Thoracic aorta (tissue), 2 donors: ENCODE measurements at regions not wholly inside any gene's neighbourhood (a gene's known extent, or its start where the extent isn't known, plus 50 kb on each side); places are given as distances from the start of the nearest gene placed in this dataset.

Source experiments
- ATAC-seq: fragments of 150-250 bp; one replicate; pipeline ENCODE4 v1.8.0; 2017; ENCODE audit warnings: low read depth; ENCODE audit not compliant: insufficient number of reproducible peaks, low FRiP score
- DNase-seq: peaks from one replicate; pipeline ENCODE4 v3.0.0-alpha.2; 2020; ENCODE audit warnings: low spot score
- H3K27ac ChIP-seq, 2 donors: fragments of 200-600 bp; sonication (generic); 1 replicate in 1 of 2; 2 replicates in 1 of 2; pipeline ENCODE4 v1.5.1; 2016; ENCODE audit warnings: mild to moderate bottlenecking in 2 of 2, moderate library complexity in 2 of 2
- H3K27me3 ChIP-seq: fragments of 200-600 bp; sonication (generic); replicated peaks from 2 replicates; pipeline ENCODE4 v1.6.0; 2016; ENCODE audit warnings: mild to moderate bottlenecking; ENCODE audit not compliant: insufficient read depth
- H3K36me3 ChIP-seq: fragments of 200-600 bp; sonication (generic); one replicate; pipeline ENCODE4 v1.5.1; 2016
- H3K4me1 ChIP-seq, 2 donors: fragments of 200-600 bp; sonication (generic); 1 replicate in 1 of 2; 2 replicates in 1 of 2; pipeline versions ENCODE4 v1.5.1 to v1.6.0; 2016; ENCODE audit warnings: low read depth in 2 of 2, mild to moderate bottlenecking in 1 of 2; ENCODE audit not compliant: control insufficient read depth in 1 of 2
- H3K4me3 ChIP-seq: fragments of 200-600 bp; sonication (generic); 2 replicates; pipeline ENCODE4 v1.5.1; 2016; ENCODE audit warnings: mild to moderate bottlenecking
- H3K9me3 ChIP-seq: fragments of 200-600 bp; sonication (generic); 2 replicates; pipeline ENCODE4 v1.5.1; 2016
- TF ChIP-seq, protein P1 (sequence below): fragments of 200-600 bp; sonication (generic); IDR thresholded peaks from one replicate; pipeline ENCODE4 v1.5.1; 2019; ENCODE audit warnings: antibody characterized with exemption

GRCh38 chr6:165184192-165184979 lies 125.0 kb downstream of the C6orf118 start:
- no peak overlapping the region for H3K27ac ChIP-seq
- no peak for DNase-seq
- no peaks in the 10 kb centered on the region for H3K9me3 ChIP-seq
- no peak for ATAC-seq
- H3K36me3 ChIP-seq: no peaks in the 10 kb centered on the region
- H3K4me1 ChIP-seq: no peaks in the 10 kb centered on the region
- no peaks in the 10 kb centered on the region for H3K27me3 ChIP-seq
- TF ChIP-seq, protein P1, sequence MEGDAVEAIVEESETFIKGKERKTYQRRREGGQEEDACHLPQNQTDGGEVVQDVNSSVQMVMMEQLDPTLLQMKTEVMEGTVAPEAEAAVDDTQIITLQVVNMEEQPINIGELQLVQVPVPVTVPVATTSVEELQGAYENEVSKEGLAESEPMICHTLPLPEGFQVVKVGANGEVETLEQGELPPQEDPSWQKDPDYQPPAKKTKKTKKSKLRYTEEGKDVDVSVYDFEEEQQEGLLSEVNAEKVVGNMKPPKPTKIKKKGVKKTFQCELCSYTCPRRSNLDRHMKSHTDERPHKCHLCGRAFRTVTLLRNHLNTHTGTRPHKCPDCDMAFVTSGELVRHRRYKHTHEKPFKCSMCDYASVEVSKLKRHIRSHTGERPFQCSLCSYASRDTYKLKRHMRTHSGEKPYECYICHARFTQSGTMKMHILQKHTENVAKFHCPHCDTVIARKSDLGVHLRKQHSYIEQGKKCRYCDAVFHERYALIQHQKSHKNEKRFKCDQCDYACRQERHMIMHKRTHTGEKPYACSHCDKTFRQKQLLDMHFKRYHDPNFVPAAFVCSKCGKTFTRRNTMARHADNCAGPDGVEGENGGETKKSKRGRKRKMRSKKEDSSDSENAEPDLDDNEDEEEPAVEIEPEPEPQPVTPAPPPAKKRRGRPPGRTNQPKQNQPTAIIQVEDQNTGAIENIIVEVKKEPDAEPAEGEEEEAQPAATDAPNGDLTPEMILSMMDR: no peak
- H3K4me3 ChIP-seq: no peak overlapping the region

GRCh38 chr6:165183496-165184140 lies 125.8 kb downstream of the C6orf118 start:
- TF ChIP-seq, protein P1: no peak

DNA sequence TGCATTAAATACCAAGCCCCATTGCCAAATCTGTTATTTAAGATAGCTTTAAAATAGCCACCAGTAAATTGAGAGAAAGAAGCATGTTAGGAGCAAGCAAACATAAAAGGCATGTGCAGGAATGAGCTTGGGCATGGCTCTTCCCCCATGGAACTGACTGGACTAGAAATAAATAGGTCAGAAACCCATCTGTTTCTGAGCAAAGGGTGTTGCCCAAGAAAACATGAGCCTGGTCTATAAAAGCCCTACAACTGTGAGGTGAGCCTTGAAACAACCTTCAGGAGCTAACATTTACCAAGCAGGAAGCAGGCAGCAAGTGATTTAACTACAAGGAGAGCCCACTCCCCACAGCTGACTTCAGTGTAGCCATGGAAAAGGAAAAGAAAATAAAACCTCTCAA lies 126.3 kb downstream of the C6orf118 start:
- DNase-seq: no peak
- Histone ChIP-seq H3K27ac (no peak overlapping the region), H3K27me3 (no peaks in the 10 kb centered on the region), H3K4me1 (no peaks in the 10 kb centered on the region), H3K36me3 (no peaks in the 10 kb centered on the region), H3K4me3 (no peak overlapping the region), H3K9me3 (no peaks in the 10 kb centered on the region)
- TF ChIP-seq, protein P1: no peak
- no peak for ATAC-seq

More at GRCh38 chr6:165183496-165184140, 125.8 kb downstream of the C6orf118 start:
- Histone ChIP-seq H3K27ac (no peak overlapping the region), H3K9me3 (no peaks in the 10 kb centered on the region), H3K27me3 (no peaks in the 10 kb centered on the region), H3K4me3 (no peak overlapping the region), H3K36me3 (no peaks in the 10 kb centered on the region), H3K4me1 (no peaks in the 10 kb centered on the region)
- ATAC-seq (no peak), DNase-seq (no peak)

DNA sequence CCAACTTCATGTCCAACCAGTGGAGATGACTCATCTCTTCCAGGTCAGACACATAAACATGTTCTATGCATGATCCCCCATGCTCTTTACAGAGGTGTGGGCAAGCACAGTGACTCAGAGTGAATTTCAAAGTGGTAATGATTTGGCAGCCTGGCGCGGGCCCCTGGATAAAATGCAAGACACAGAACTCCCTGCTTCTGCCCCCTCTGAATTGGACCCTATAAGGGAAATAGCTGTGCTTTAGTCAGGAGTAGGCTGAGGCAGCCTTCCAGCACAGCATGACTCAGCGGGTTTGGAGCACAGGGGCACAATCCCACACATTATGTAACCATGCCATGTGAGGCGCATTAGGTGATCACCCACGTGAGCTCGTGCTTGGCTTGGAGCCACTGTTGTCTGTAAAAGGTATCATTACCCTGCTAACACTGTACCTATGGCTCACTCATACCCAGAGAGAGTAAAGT lies 127.4 kb downstream of the C6orf118 start:
- Histone ChIP-seq H3K36me3 (no peaks in the 10 kb centered on the region), H3K27me3 (no peaks in the 10 kb centered on the region), H3K9me3 (no peaks in the 10 kb centered on the region), H3K4me1 (no peaks in the 10 kb centered on the region), H3K4me3 (no peak overlapping the region), H3K27ac (no peak overlapping the region)
- ATAC-seq (no peak), DNase-seq (no peak)
- TF ChIP-seq, protein P1: no peak

- Histone ChIP-seq H3K4me1 (no peaks in the 10 kb centered on the region), H3K27me3 (no peaks in the 10 kb centered on the region), H3K9me3 (no peaks in the 10 kb centered on the region), H3K27ac (no peak overlapping the region), H3K36me3 (no peaks in the 10 kb centered on the region), H3K4me3 (no peak overlapping the region)
- DNase-seq (no peak), ATAC-seq (no peak)
- TF ChIP-seq, protein P1: no peak
Observed at GRCh38 chr6:165178056-165178455, 131.3 kb downstream of the C6orf118 start.
